LNCAP (cell line): ENCODE measurements at regions not wholly inside any gene's neighbourhood (a gene's known extent, or its start where the extent isn't known, plus 50 kb on each side); places are given as distances from the start of the nearest gene placed in this dataset.

Experiments used
- CTCF ChIP-seq: fragments of 450-650 bp; IDR thresholded peaks from 2 replicates; pipeline ENCODE4 v1.5.1; 2017; ENCODE audit warnings: mild to moderate bottlenecking

GRCh38 chr6:168208402-168208801, 111.2 kb downstream of the DACT2 start:
- no peak for TF ChIP-seq CTCF

- no peak for TF ChIP-seq CTCF
Observed at GRCh38 chr6:168207421-168208175, 112.0 kb downstream of the DACT2 start.

- TF ChIP-seq CTCF: no peak
Observed at GRCh38 chr6:168206661-168207274, 112.8 kb downstream of the DACT2 start.

- TF ChIP-seq CTCF: no peak
Observed at GRCh38 chr6:168206186-168206585, 113.4 kb downstream of the DACT2 start.

GRCh38 chr6:168201799-168202198, 117.8 kb downstream of the DACT2 start:
- no peak for TF ChIP-seq CTCF

GRCh38 chr6:168201383-168201782, 118.2 kb downstream of the DACT2 start:
- TF ChIP-seq CTCF: peak; percentile 46; the same call in 1 of the 2 replicates

GRCh38 chr6:168200571-168201134, 118.9 kb downstream of the DACT2 start:
- TF ChIP-seq CTCF: no peak
